GM12878 (cell line): ENCODE measurements at regions not wholly inside any gene's neighbourhood (a gene's known extent, or its start where the extent isn't known, plus 50 kb on each side); places are given as distances from the start of the nearest gene placed in this dataset.

Source experiments
- BCL11A ChIP-seq: IDR thresholded peaks from 2 replicates; pipeline ENCODE4 v1.6.1; 2011; ENCODE audit warnings: low read depth, low read length
- E2F8 ChIP-seq: fragments of 450-650 bp; IDR thresholded peaks from 2 replicates; pipeline ENCODE4 v1.6.1; 2018; ENCODE audit warnings: mild to moderate bottlenecking, low read depth, moderate library complexity; ENCODE audit not compliant: partially characterized antibody
- FOXM1 ChIP-seq: IDR thresholded peaks from 2 replicates; pipeline ENCODE4 v1.6.1; 2012; ENCODE audit warnings: low read depth, mild to moderate bottlenecking, inconsistent platforms, low read length, moderate library complexity
- HDAC2 ChIP-seq: fragments of 200-600 bp; sonication (generic); IDR thresholded peaks from 2 replicates; pipeline ENCODE4 v1.6.1; 2017
- IKZF2 ChIP-seq, 2 experiments: fragments of 450-650 bp; IDR thresholded peaks; 2 replicates each; pipeline ENCODE4 v1.6.1; 2017; ENCODE audit warnings: mild to moderate bottlenecking in 2 of 2, moderate library complexity in 2 of 2
- MLLT1 ChIP-seq: fragments of 450-650 bp; IDR thresholded peaks from 2 replicates; pipeline ENCODE4 v1.6.1; 2016; ENCODE audit warnings: mild to moderate bottlenecking
- MYB ChIP-seq: fragments of 150-350 bp; IDR thresholded peaks from 2 replicates; pipeline ENCODE4 v1.6.1; 2014; ENCODE audit warnings: mild to moderate bottlenecking, low read depth, low read length, borderline replicate concordance
- NR2C2 ChIP-seq: IDR thresholded peaks from 2 replicates; pipeline ENCODE4 v1.6.1; 2011; ENCODE audit warnings: borderline replicate concordance, low read depth; ENCODE audit not compliant: control insufficient read depth, insufficient read length
- PAX5 ChIP-seq: IDR thresholded peaks from 2 replicates; pipeline ENCODE4 v1.6.1; 2011; ENCODE audit warnings: low read depth, low read length, borderline replicate concordance
- POU2F2 ChIP-seq: IDR thresholded peaks from 3 replicates; pipeline ENCODE4 v1.6.1; 2011; ENCODE audit warnings: low read depth, mild to moderate bottlenecking, low read length, borderline replicate concordance
- PRDM15 ChIP-seq: fragments of 450-650 bp; formaldehyde crosslinking; IDR thresholded peaks from 2 replicates; pipeline ENCODE4 v1.4.0; 2020; ENCODE audit warnings: mild to moderate bottlenecking, moderate library complexity
- RELB ChIP-seq: fragments of 450-650 bp; IDR thresholded peaks from 2 replicates; pipeline ENCODE4 v1.6.1; 2017; ENCODE audit warnings: low read depth, mild to moderate bottlenecking, moderate library complexity
- SUZ12 ChIP-seq: fragments of 200-600 bp; sonication (generic); IDR thresholded peaks from one replicate; pipeline ENCODE4 v1.6.1; 2018; ENCODE audit warnings: antibody characterized with exemption, mild to moderate bottlenecking; ENCODE audit not compliant: unreplicated experiment
- TCF3 ChIP-seq: IDR thresholded peaks from 2 replicates; pipeline ENCODE4 v1.6.1; 2012; ENCODE audit warnings: low read depth, mild to moderate bottlenecking, low read length, borderline replicate concordance; ENCODE audit not compliant: insufficient read depth
- WRNIP1 ChIP-seq: IDR thresholded peaks from 2 replicates; pipeline ENCODE4 v1.6.1; 2011; ENCODE audit warnings: low read depth, low read length, improper control_type of control experiment, borderline replicate concordance
- ZNF592 ChIP-seq: fragments of 450-650 bp; IDR thresholded peaks from 2 replicates; pipeline ENCODE4 v1.6.1; 2017; ENCODE audit warnings: mild to moderate bottlenecking, moderate library complexity

- TF ChIP-seq RELB: peak; percentile 65; the same call in 1 of the 2 replicates
- peak; percentile 68; the same call in 1 of the 2 replicates for TF ChIP-seq ZNF592
- 0 out of 2 replicates have a peak, but pooled peaks have one; percentile 20 for TF ChIP-seq MLLT1
- no peak for TF ChIP-seq MYB
- TF ChIP-seq E2F8: peak; percentile 78
- peak; percentile 54; the same call in 1 of the 2 replicates for TF ChIP-seq FOXM1
- no peak for TF ChIP-seq NR2C2
- peak; percentile 45 for TF ChIP-seq BCL11A
- TF ChIP-seq POU2F2: peak; percentile 87
- TF ChIP-seq WRNIP1: no peak
- TF ChIP-seq HDAC2: no peak
- peak; percentile 84 to 86 for TF ChIP-seq IKZF2 (IDR thresholded peaks at IDR 0.05)
- no peak for TF ChIP-seq SUZ12
- no peak for TF ChIP-seq PRDM15
- TF ChIP-seq PAX5: peak; percentile 63; the same call in 1 of the 2 replicates
- TF ChIP-seq TCF3: peak; percentile 76; the same call in 1 of the 2 replicates
Observed at GRCh38 chr14:71399057-71399487, 491.8 kb downstream of the PCNX1 start (continued).
